GM18951 (cell line): ENCODE measurements at regions not wholly inside any gene's neighbourhood (a gene's known extent, or its start where the extent isn't known, plus 50 kb on each side); places are given as distances from the start of the nearest gene placed in this dataset.
"Not testable (repeated sequence)": the region's sequence is repeated elsewhere in the genome, so short reads cannot be mapped to it uniquely, and the experiment has no call there.

Source experiments
- POLR2A ChIP-seq: IDR thresholded peaks from 4 replicates; pipeline ENCODE4 v1.6.1; 2011; ENCODE audit warnings: mild to moderate bottlenecking; ENCODE audit not compliant: insufficient read length, insufficient read depth; ENCODE audit errors: extremely low read depth
- in situ Hi-C: fragments of 300-500 bp; cut with MboI; formaldehyde crosslinking; loops from one replicate; pipeline ENCODE4 v1.12.0; 2022; ENCODE audit warnings: low sequenced_read_pairs, mixed read lengths, inconsistent platforms; ENCODE audit not compliant: unreplicated experiment

DNA sequence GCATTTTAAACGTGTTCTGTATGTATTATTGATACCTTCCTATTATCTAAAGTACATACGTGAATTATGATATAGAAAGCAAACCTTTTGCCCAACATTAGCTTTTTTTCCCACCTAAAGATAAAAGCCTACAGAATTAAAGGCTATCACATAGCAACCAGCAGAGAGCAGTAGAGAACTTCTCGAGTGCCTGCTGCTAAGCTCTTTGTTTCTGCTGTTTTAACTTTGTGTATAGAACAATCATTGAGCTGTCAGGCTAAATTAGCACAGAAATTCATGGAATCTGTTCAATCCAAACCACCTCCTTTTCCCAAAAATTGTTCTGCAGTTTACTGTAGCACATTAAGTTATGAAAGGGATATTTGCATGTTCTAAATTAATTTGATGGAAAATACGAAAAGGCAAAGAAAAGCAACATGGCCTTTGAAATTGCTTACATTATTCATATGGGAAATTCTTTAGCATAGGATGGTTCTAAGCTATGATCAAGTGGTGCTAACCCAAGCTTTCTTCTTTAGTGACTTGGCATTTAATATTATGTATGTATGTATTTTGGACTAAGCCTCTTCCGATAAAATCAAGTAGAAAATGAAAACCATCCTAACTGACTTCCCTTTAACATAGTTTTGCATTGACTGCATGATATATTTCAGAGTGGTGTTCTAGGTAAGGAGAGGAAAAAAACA is 1288.5 kb downstream of the GATA3 start:
- no peak for TF ChIP-seq POLR2A
- in situ Hi-C loops: no loop called here

DNA sequence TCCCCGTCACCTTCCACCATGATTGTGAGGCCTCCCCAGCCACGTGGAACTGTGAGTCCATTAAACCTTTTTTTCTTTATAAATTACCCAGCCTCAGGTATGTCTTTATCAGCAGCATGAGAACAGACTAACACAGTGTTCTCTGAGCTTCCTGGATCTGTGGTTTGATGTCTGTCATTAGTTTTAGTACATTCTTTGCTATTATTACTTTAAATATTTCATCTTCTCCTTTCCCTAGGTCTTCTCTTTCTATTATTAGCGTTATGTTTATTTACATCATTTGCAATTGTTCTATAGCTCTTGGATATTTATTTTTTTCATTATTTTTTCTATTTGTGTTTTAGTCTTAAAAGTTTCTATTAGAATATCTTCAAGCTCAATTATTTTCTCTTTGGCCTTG is 1293.4 kb downstream of the GATA3 start:
- in situ Hi-C loops: not testable (repeated sequence)

GRCh38 chr10:9357471-9357870 is 1303.0 kb downstream of the GATA3 start:
- in situ Hi-C loops: no loop called here
- no peak for TF ChIP-seq POLR2A

- in situ Hi-C loops: no loop called here
- TF ChIP-seq POLR2A: no peak
Measured at GRCh38 chr10:9362721-9363120, 1308.2 kb downstream of the GATA3 start.

DNA sequence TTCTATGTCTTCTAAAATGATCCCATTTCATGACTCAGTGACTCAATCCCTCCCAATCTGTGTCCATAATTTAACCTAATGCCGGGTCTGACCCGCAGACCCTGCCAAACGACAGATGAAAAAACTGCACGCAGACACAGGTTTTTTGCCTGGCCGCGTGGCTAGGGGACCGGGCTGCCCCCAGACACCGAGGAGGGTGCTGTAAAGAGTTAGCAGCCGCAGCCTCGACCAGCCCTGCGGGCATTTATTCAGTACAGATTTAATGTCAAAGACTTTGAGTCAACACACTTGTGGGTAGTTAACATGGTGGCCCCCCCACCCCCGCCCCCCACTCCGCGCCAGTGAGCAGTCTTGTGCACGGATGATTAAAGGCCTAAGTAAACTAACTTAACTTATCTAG is 1324.7 kb downstream of the GATA3 start:
- TF ChIP-seq POLR2A: no peak
- in situ Hi-C loops: no loop called here

- TF ChIP-seq POLR2A: no peak
- in situ Hi-C loops: no loop called here
Measured at GRCh38 chr10:9381733-9382532, 1327.4 kb downstream of the GATA3 start.

- in situ Hi-C loops: no loop called here
- TF ChIP-seq POLR2A: no peak
Measured at GRCh38 chr10:9382533-9382866, 1328.0 kb downstream of the GATA3 start.

DNA sequence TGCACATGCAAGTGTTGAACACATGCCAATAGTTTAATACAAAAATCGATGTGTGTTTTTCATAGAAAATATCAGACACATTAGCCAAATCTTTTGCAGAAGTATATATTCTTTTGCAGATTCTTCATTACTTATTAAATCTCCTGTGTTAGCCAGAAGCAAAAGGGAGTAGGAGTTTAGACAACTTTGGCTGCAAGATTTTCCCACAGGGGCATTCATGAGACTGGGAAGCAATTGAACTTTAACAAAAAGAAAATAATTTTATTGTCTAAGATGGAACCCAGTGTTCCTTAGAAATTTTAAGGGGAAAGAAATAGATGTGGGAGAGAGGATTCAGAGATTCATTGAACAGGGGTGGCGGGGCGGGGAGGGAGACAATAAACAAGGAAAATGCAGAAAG is 1336.0 kb downstream of the GATA3 start:
- TF ChIP-seq POLR2A: no peak
- in situ Hi-C loops: no loop called here

DNA sequence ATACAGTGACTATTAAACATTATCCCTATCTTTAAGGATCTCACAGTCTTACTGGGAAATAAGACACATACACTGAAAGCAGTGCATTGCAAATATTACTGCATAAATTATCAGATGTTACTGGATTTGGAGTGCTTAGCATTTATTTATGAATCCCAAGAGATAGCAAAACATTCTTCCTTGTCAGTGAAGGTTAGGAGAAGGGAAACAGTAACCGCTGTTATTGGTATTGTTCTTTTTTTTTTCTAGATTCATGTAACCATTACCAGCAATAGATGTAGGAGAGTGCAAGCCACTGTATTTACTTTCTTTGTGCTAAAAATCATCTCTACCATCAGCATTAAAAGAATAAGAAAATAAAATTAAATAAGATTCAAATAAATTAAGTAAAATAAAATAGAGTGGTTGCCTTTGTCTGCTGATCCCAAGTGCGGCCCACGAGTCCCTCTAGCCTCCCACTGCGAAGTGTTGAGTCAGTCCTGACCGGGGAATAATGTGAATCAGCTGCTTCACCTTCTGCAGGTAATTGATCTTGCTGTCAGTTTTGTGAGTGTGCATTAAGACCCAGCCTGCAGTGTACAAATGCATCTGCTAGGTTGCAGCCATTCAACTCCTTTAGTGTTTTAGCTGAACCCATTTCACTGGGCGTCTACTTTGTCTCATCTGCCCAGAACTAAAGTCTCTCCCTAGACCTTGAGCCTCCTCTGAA is 1344.9 kb downstream of the GATA3 start:
- no peak for TF ChIP-seq POLR2A
- in situ Hi-C loops: no loop called here

- in situ Hi-C loops: not testable (repeated sequence)
Measured at GRCh38 chr10:9402067-9402466, 1347.6 kb downstream of the GATA3 start.

DNA sequence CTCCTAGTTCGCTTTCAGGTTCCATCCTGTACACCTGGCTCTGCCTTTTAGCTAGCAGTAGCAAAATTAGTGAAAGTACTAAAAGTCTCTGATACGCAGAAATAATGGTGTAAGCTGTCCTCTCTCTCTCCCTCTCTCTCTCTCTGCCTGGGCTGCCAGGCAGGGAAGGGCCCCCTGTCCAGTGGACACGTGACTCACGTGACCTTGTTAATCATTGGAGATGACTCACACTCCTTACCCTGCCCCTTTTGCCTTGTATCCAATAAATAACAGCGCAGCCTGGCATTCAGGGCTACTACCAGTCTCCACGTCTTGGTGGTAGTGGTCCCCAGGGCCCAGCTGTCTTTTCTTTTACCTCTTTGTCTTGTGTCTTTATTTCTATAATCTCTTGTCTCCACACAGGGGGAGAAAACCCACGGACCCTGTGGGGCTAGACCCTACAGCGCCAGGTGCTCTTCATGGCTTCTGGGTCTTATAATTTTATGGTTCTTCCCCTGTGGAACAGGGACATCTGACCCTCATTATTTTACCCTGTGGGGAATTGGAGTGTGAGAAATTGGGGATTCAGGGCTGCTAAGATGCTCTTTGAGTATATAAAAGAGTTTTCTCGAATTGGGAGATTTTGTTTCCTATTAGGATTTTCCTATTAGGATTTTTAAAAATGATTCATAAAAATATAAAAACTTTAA is 1348.2 kb downstream of the GATA3 start:
- in situ Hi-C loops: not testable (repeated sequence)

- in situ Hi-C loops: not testable (repeated sequence)
Measured at GRCh38 chr10:9407201-9407600, 1352.7 kb downstream of the GATA3 start.

DNA sequence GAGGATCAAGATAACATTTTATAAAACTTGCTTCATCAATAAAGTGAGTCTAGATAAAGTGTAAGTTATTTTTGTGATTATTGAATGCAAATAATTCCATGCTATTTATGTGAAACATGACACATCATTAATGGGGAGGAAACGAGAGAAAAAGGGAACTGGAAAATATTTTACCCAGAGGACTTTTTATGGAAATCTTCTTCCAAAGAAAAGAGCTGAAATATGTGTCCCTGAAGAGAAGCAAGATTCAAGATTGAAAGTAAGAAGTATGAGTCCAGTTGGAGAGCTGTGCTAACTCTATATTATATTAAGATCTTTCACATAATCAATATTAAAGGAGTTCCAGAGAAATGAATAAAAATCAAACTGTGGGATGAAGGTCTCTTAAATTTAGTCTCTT is 1361.8 kb downstream of the GATA3 start:
- no peak for TF ChIP-seq POLR2A
- in situ Hi-C loops: no loop called here

GRCh38 chr10:9419757-9420156 is 1365.3 kb downstream of the GATA3 start:
- no peak for TF ChIP-seq POLR2A
- in situ Hi-C loops: no loop called here

GRCh38 chr10:9427209-9427608 is 1372.7 kb downstream of the GATA3 start:
- no peak for TF ChIP-seq POLR2A
- in situ Hi-C loops: no loop called here
